ENCODE measurements at regions not wholly inside any gene's neighbourhood (a gene's known extent, or its start where the extent isn't known, plus 50 kb on each side); places are given as distances from the start of the nearest gene placed in this dataset.
"Not testable (repeated sequence)": the region's sequence is repeated elsewhere in the genome, so short reads cannot be mapped to it uniquely, and the experiment has no call there.

DNA sequence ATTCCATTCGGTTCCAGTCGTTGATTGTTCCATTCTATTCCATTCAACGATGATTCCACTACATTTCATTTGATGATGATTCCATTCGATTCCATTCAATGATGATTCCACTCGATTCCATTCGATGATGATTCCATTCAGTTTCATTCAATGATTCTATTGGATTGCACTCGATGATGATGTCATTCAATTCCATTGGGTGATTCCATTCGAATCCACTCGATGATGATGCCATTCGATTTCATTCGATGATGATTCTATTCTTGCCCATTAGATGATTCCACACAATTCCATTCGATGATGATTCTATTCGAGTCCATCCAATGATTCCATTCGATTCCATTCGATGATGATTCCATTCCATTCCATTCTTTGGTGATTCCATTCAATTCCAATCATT lies 1283.7 kb downstream of the TP53TG3F start:
- peaks cover 30% of the 10 kb centered on the region for H3K9me3 ChIP-seq
- no peaks in the 10 kb centered on the region for H3K4me1 ChIP-seq
- 89% methylated on average over 15 of the region's 15 CpGs for WGBS

DNA sequence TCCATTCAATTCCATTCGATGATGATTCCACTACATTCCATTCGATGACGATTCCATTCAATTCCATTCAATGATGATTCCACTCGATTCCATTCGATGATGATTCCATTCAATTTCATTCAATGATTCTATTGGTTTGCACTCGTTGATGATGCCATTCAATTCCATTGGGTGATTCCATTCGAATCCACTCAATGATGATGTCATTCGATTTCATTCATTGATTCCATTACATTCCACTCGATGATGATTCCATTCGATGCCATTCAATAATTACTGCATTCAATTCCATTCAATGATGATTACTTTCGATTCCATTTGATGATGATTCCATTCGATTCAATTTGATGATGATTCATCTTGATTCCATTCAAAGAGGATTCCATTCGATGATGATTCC lies 1299.4 kb downstream of the TP53TG3F start:
- WGBS = 87% methylated on average over 13 of the region's 13 CpGs
- Histone ChIP-seq H3K27me3 (no peaks in the 10 kb centered on the region), H3K4me1 (no peaks in the 10 kb centered on the region), H3K36me3 (no peaks in the 10 kb centered on the region), H3K4me3 (no peak overlapping the region), H3K27ac (no peak overlapping the region), H3K9me3 (peaks cover 49% of the 10 kb centered on the region)
- TF ChIP-seq POLR2A (IDR thresholded peaks at IDR 0.05) (no peak), POLR2AphosphoS5 (IDR thresholded peaks at IDR 0.05) (no peak), EP300 (IDR thresholded peaks at IDR 0.05) (no peak)
- TF ChIP-seq, protein P1, sequence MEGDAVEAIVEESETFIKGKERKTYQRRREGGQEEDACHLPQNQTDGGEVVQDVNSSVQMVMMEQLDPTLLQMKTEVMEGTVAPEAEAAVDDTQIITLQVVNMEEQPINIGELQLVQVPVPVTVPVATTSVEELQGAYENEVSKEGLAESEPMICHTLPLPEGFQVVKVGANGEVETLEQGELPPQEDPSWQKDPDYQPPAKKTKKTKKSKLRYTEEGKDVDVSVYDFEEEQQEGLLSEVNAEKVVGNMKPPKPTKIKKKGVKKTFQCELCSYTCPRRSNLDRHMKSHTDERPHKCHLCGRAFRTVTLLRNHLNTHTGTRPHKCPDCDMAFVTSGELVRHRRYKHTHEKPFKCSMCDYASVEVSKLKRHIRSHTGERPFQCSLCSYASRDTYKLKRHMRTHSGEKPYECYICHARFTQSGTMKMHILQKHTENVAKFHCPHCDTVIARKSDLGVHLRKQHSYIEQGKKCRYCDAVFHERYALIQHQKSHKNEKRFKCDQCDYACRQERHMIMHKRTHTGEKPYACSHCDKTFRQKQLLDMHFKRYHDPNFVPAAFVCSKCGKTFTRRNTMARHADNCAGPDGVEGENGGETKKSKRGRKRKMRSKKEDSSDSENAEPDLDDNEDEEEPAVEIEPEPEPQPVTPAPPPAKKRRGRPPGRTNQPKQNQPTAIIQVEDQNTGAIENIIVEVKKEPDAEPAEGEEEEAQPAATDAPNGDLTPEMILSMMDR (IDR thresholded peaks at IDR 0.05) = no peak
- no peak for DNase-seq (ENCODE audit: low spot score in 2 of 2)

More for the DNA sequence above, 1283.7 kb downstream of the TP53TG3F start:
- TF ChIP-seq POLR2AphosphoS5 (IDR thresholded peaks at IDR 0.05) (no peak), EP300 (IDR thresholded peaks at IDR 0.05) (no peak), POLR2A (IDR thresholded peaks at IDR 0.05) (no peak)
- TF ChIP-seq, protein P1 (IDR thresholded peaks at IDR 0.05) = no peak
- H3K4me3 ChIP-seq = no peak overlapping the region
- no peaks in the 10 kb centered on the region for H3K36me3 ChIP-seq
- DNase-seq (ENCODE audit: low spot score in 2 of 2) = no peak
- H3K27me3 ChIP-seq = no peaks in the 10 kb centered on the region
- H3K27ac ChIP-seq = no peak overlapping the region

DNA sequence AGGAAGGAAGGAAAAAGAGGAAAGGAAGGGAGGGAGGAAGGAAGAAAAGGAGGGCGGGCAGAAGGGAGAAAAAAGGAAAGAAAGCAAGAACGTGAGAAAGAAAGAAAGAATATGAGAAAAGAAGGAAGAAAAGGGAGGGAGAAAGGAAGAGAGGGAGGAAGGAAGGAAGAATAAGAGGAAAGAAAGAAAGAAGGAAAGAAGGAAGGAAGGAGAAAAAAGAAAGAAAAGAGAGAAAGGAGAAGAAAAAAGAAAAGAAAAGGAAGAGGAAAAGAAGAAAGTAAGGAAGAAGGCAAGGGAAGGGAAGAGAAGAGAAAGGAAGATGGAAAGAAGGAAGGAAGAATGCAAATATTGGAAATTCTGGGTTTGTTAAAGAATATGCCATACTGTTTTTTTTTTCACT lies 1332.4 kb downstream of the TP53TG3F start:
- H3K27ac ChIP-seq; H3K4me1 ChIP-seq; H3K4me3 ChIP-seq; H3K36me3 ChIP-seq; DNase-seq (ENCODE audit: low spot score in 2 of 2); H3K9me3 ChIP-seq; H3K27me3 ChIP-seq: not testable (repeated sequence)
- WGBS = 18% methylated on average over 2 of the region's 2 CpGs

DNA sequence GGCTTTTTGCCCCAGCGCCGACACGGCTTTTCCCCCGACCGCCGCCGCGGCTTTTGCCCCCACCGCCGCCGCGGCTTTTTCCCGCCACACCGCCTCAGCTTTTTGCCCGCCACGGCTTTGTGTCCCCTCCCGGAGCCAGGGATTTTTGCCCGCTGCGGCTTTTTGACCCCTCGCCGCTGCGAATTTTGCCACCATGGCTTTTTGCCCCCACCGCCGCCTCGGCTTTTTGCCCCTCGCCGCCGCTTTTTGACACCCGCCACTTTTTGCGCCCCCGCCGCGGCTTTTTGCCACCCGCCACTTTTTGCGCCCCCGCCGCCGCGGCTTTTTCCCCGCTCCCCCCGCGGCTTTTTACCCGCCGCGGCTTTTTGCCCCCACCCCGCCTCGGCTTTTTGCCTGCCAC lies 1342.5 kb downstream of the TP53TG3F start:
- WGBS = 60% methylated on average over 47 of the region's 47 CpGs
- Histone ChIP-seq H3K36me3 (no peaks in the 10 kb centered on the region), H3K9me3 (no peaks in the 10 kb centered on the region), H3K27me3 (no peaks in the 10 kb centered on the region), H3K4me1 (no peaks in the 10 kb centered on the region), H3K27ac (no peak overlapping the region), H3K4me3 (no peak overlapping the region)
- TF ChIP-seq EP300 (IDR thresholded peaks at IDR 0.05) = no peak
- TF ChIP-seq POLR2A (IDR thresholded peaks at IDR 0.05) = no peak
- no peak for TF ChIP-seq POLR2AphosphoS5 (IDR thresholded peaks at IDR 0.05)
- TF ChIP-seq, protein P1 (IDR thresholded peaks at IDR 0.05) = no peak
- peak in 1 of 2 donors; percentile 36 for DNase-seq (ENCODE audit: low spot score in 2 of 2)

DNA sequence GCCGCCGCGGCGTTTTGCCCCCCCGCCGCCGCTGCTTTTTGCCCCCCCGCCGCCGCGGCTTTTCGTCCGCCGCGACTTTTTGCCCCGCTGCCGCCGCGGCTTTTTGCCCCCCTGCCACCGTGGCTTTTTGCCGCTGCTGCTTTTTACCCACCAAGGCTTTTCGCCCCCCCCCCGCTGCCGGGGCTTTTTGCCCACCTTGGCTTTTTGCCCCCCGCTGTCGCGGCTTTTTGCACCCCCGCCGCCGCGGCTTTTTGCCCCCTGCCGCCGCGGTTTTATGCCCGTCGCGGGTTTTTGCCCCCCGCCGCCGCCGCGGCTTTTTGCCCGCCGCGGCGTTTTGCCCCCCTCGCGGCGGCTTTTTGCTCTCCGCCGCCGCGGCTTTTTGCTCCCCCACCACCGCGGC lies 1343.0 kb downstream of the TP53TG3F start:
- Histone ChIP-seq H3K9me3 (no peaks in the 10 kb centered on the region), H3K27ac (no peak overlapping the region), H3K4me1 (no peaks in the 10 kb centered on the region), H3K27me3 (no peaks in the 10 kb centered on the region), H3K4me3 (no peak overlapping the region), H3K36me3 (no peaks in the 10 kb centered on the region)
- no peak for DNase-seq (ENCODE audit: low spot score in 2 of 2)
- 60% methylated on average over 47 of the region's 55 CpGs for WGBS
- TF ChIP-seq POLR2AphosphoS5 (IDR thresholded peaks at IDR 0.05) (no peak), EP300 (IDR thresholded peaks at IDR 0.05) (no peak), POLR2A (IDR thresholded peaks at IDR 0.05) (no peak)
- TF ChIP-seq, protein P1 (IDR thresholded peaks at IDR 0.05) = no peak

All from suprapubic skin (tissue), 4 donors.